D721Med (cell line): ENCODE measurements at regions not wholly inside any gene's neighbourhood (a gene's known extent, or its start where the extent isn't known, plus 50 kb on each side); places are given as distances from the start of the nearest gene placed in this dataset.
A peak's percentile ranks its signal among the peaks of the same experiment; 100 is the strongest.

ENCODE experiments used
- DNase-seq: peaks from one replicate; pipeline ENCODE4 v3.0.0; 2011; ENCODE audit warnings: low spot score; ENCODE audit not compliant: insufficient read length
- FAIRE-seq: peaks from 2 replicates; lab custom pipeline; 2011; peaks lifted over from hg19 to GRCh38; lab: Jason Lieb, UNC
- TF ChIP-seq, protein P1 (sequence below): IDR thresholded peaks from 2 replicates; pipeline ENCODE4 v1.5.1; 2012; ENCODE audit warnings: mild to moderate bottlenecking, control low read depth; ENCODE audit not compliant: insufficient read depth; ENCODE audit errors: missing control alignments

DNA sequence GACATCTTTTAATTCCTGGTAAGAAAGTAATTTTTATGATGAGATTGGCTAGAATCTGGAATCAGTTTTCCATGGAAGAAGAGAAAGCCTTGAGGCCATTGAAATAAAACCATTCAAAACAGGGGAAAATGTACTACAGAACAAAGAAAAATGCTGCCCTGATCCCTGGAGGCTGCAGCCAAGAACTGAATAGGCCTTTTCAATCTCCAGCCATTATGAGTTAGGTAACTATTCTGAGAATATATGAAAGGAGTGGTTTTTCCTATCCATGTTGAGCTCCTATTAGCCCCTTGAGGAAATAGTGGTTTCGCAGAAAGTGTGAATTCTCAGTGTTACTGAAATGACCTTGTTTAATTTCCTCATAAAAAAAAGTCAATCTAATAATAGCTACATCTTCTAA, 408.5 kb upstream of the GRAMD2B start:
- TF ChIP-seq, protein P1, sequence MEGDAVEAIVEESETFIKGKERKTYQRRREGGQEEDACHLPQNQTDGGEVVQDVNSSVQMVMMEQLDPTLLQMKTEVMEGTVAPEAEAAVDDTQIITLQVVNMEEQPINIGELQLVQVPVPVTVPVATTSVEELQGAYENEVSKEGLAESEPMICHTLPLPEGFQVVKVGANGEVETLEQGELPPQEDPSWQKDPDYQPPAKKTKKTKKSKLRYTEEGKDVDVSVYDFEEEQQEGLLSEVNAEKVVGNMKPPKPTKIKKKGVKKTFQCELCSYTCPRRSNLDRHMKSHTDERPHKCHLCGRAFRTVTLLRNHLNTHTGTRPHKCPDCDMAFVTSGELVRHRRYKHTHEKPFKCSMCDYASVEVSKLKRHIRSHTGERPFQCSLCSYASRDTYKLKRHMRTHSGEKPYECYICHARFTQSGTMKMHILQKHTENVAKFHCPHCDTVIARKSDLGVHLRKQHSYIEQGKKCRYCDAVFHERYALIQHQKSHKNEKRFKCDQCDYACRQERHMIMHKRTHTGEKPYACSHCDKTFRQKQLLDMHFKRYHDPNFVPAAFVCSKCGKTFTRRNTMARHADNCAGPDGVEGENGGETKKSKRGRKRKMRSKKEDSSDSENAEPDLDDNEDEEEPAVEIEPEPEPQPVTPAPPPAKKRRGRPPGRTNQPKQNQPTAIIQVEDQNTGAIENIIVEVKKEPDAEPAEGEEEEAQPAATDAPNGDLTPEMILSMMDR, result no peak
- FAIRE-seq (no peak), DNase-seq (no peak)

DNA sequence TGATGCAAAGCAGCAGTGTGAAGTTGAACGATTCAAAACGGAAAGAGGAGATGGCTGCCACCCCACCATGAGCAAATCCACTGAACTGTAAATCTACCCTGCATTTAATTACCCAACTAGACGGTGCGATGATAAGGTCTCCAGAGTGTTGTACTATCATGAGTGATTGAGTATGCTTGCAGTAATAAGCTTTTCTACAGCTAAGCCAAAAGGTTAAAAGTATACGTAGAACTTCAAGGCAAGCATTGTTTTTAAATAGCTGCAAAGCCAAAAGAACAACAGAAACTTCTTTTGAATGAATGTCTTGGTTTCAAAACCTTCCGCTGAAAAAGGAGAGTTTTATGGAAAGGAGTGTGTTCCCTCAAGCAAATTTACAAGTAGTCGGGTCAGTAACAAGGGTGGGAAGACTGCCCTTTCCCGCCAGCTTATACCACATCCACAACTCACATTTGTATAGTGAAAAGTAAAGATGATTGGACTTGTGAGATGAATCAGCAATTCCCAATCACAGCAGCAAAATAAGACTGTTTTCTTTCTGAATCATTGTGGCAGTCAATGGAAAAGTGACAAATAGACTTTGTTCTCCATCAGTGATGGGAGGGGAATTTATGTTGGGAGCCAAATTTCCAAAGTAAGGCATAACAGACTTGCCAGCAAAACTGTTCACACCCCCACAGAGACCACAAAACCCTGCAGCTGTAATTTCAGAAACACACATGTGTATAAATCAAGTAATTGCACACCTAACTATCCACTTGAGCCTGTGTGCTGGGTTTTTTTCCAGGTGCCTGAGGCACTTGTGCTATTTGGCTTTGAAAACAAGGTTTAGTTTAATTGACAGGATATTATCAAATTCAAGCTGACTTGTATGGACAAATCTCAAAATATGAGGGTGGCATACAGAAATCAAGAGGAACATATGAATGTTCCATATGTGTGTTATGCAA, 407.7 kb upstream of the GRAMD2B start:
- FAIRE-seq, result peak; percentile 73
- TF ChIP-seq, protein P1, result no peak
- DNase-seq, result no peak

- FAIRE-seq (no peak), DNase-seq (no peak)
- TF ChIP-seq, protein P1, result no peak
These were observed 407.0 kb upstream of the GRAMD2B start for GRCh38 chr5:126016256-126016655.

DNA sequence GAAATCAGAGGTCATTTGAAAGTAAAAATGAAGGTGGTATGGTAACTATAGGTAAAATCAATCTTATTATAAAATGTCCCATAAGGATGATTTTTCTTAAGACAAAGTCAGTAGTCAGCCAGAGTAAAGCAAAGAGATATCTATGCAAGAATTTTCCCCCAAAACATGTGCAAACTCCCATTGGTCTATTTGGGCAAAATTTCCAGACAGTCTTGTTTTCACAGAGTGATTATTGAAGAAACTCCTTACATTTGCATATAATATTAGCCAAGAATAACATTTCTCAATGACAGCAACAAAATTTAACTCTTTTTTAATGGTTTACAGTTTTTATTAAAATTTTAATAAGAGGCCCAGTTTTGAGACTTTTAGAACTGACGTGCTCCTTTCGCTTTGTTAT, 406.1 kb upstream of the GRAMD2B start:
- no peak for DNase-seq
- TF ChIP-seq, protein P1, result no peak
- no peak for FAIRE-seq

DNA sequence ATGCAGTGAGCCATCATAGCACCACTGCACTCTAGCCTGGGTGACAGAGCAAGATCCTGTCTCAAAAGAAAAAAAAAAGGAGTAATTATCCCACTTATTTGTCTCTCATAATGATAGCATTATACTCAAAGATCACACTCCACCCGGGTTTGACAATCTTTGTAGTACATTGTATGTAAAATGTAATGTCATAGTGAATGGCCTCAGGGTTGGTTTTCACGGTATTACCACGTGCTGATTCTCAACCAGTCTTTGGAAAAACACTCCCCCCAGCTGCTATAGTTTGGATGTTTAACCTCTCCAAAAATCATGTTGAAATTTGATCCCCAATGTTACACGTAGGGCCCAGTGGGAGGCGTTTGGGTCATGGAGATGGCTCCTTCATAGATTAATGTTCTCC, 402.4 kb upstream of the GRAMD2B start:
- TF ChIP-seq, protein P1, result no peak
- FAIRE-seq (no peak), DNase-seq (no peak)

DNA sequence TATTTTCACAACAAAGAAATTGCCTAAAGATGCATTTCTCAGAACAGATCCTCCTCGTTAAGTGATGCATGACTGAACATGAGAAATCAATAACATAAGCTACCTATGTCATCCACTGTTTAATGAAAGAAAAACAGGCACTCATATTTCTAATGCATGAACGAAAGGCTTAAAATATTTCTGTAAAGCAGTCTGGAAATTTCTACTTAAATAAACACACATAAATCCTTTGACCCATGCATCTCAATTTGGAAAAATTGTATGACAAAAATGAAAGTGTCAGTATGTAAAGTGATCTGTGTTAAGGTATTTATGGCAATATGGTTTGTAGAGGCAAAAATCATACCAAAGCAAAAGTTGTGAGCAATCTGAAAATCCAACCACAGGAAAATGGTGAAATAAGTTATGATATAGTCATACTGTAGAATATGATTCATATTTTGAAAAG, 399.2 kb upstream of the GRAMD2B start:
- TF ChIP-seq, protein P1, result no peak
- FAIRE-seq (no peak), DNase-seq (no peak)

DNA sequence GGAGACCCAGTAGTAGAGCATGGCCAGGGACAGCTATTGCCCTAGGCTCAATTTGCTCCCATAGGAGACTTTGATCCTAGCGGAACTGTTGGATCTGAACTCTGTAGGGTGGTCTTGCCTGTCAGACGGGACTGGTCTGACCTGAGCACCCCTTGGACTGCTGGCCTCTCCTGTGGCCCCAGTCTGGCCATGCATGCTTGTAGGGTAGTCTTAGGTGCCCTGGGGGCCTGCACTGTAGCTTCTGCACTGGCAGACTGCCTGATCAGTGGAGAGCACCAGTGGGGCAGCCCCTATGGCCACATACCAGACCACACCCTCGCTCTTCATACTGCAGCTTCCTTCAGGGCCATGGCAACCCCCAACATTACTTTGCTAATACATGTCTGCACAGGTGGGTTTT, 396.1 kb upstream of the GRAMD2B start:
- TF ChIP-seq, protein P1, result no peak
- DNase-seq (no peak), FAIRE-seq (no peak)
